ENCODE measurements at regions not wholly inside any gene's neighbourhood (a gene's known extent, or its start where the extent isn't known, plus 50 kb on each side); places are given as distances from the start of the nearest gene placed in this dataset.
"Not testable (repeated sequence)": the region's sequence is repeated elsewhere in the genome, so short reads cannot be mapped to it uniquely, and the experiment has no call there.

- no peaks in the 10 kb centered on the region for H3K4me1 ChIP-seq (replicated peaks)
- no peak for DNase-seq (ENCODE audit: low read depth in 1 of 2, low spot score in 2 of 2)
- no peaks in the 10 kb centered on the region for H3K36me3 ChIP-seq
- no peaks in the 10 kb centered on the region for H3K27me3 ChIP-seq (replicated peaks)
- no peak overlapping the region for H3K4me3 ChIP-seq
- H3K27ac ChIP-seq = no peak overlapping the region
- H3K9me3 ChIP-seq (replicated peaks) = no peaks in the 10 kb centered on the region
Observed at GRCh38 chr12:74241341-74241740, 296.3 kb upstream of the ATXN7L3B start.

DNA sequence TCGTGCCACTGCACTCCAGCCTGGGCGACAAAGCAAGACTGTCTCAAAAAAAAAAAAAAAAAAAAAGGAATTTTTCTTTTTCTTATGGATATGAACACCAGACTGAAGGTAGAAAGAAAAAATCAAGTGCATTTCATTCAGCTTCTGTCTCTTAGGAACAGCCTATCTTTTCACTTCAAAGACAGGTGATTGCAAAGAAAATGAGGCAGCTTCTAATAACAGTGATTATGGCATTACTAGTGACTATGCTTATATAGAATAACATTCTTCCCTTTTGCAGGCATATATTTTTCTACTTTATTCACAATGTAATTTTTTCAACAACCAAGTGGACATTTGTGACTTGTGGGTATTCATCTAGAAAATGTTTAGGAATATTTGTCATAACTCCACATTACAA, 295.5 kb upstream of the ATXN7L3B start:
- Histone ChIP-seq H3K27ac (no peak overlapping the region), H3K27me3 (replicated peaks) (no peaks in the 10 kb centered on the region), H3K4me3 (no peak overlapping the region)

DNA sequence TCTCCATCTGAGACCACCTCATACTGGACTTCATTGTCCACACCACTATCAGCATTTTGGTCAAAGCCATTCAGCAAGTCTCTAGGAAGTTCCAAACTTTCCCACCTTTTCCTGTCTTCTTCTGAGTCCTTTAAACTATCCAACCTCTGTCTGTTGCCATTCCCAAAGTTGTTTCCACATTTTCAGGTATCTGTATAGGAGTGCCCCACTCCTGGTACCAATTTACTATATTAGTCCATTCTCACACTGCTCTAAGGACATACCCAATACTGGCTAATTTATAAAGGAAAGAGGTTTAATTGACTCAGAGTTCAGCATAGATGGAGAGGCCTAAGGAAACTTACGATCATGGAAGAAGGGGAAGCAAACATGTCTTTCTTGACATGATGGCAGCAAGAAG, 292.2 kb upstream of the ATXN7L3B start:
- H3K4me3 ChIP-seq = no peak overlapping the region
- H3K4me1 ChIP-seq (replicated peaks) = no peaks in the 10 kb centered on the region
- H3K9me3 ChIP-seq (replicated peaks) = no peaks in the 10 kb centered on the region
- no peaks in the 10 kb centered on the region for H3K36me3 ChIP-seq
- DNase-seq (ENCODE audit: low read depth in 1 of 2, low spot score in 2 of 2) = no peak
- H3K27me3 ChIP-seq (replicated peaks) = no peaks in the 10 kb centered on the region
- no peak overlapping the region for H3K27ac ChIP-seq

More for the DNA sequence above, 295.5 kb upstream of the ATXN7L3B start:
- H3K9me3 ChIP-seq (replicated peaks) = no peaks in the 10 kb centered on the region
- no peak for DNase-seq (ENCODE audit: low read depth in 1 of 2, low spot score in 2 of 2)
- no peaks in the 10 kb centered on the region for H3K4me1 ChIP-seq (replicated peaks)
- H3K36me3 ChIP-seq = no peaks in the 10 kb centered on the region

DNA sequence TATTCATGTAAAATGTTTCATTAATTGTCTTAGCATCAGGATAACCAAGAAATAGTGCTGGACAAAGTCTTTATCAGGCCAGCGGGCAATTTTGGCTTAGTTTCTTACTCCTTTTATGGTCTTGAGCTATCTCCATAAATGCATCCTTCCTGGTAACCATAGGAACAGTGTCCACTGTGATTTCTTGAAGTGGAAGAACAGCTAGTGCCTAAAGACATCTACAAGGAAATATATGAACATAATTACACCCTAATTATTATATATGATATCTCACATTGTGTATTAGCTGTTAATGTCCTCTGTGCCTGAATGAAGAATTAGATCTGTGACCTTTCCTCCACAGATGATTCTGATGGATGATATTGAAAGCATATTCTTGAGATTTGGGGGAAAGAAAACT, 286.7 kb upstream of the ATXN7L3B start:
- no peak overlapping the region for H3K27ac ChIP-seq
- H3K9me3 ChIP-seq (replicated peaks) = no peaks in the 10 kb centered on the region
- no peaks in the 10 kb centered on the region for H3K36me3 ChIP-seq
- H3K4me1 ChIP-seq (replicated peaks) = no peaks in the 10 kb centered on the region
- no peak overlapping the region for H3K4me3 ChIP-seq
- no peaks in the 10 kb centered on the region for H3K27me3 ChIP-seq (replicated peaks)
- DNase-seq (ENCODE audit: low read depth in 1 of 2, low spot score in 2 of 2) = no peak

- H3K4me3 ChIP-seq; H3K36me3 ChIP-seq; H3K4me1 ChIP-seq (replicated peaks); DNase-seq (ENCODE audit: low read depth in 1 of 2, low spot score in 2 of 2); H3K27me3 ChIP-seq (replicated peaks); H3K27ac ChIP-seq; H3K9me3 ChIP-seq (replicated peaks): not testable (repeated sequence)
Observed at GRCh38 chr12:74253826-74254225, 283.8 kb upstream of the ATXN7L3B start.

- DNase-seq (ENCODE audit: low read depth in 1 of 2, low spot score in 2 of 2) = no peak
- Histone ChIP-seq H3K27ac (no peak overlapping the region), H3K36me3 (no peaks in the 10 kb centered on the region), H3K27me3 (replicated peaks) (no peaks in the 10 kb centered on the region; the same call in 1 of the 2 replicates), H3K4me3 (no peak overlapping the region), H3K9me3 (replicated peaks) (no peaks in the 10 kb centered on the region), H3K4me1 (replicated peaks) (no peaks in the 10 kb centered on the region)
Observed at GRCh38 chr12:74254784-74255183, 282.9 kb upstream of the ATXN7L3B start.

DNA sequence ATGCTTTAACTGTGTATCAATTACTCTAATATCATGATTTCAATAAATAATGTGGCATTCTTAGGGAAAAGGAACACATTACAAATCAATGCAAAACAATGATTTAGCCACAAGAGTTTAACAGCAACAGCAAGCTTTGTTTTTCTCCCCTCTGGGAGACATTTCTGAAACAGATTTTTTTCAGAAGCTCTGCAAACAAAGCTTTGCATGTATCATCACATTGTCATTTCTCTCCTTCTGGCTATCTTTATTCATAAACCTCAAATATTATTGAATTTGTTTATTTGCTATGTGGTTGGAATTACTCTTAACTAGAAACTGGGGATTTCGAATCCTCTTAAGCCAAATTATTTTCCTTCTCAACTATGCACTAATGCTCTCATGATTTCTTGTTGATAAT, 278.4 kb upstream of the ATXN7L3B start:
- no peak for DNase-seq (ENCODE audit: low read depth in 1 of 2, low spot score in 2 of 2)
- no peak overlapping the region for H3K4me3 ChIP-seq
- H3K27ac ChIP-seq = no peak overlapping the region
- no peaks in the 10 kb centered on the region; the same call in 1 of the 2 replicates for H3K27me3 ChIP-seq (replicated peaks)
- H3K4me1 ChIP-seq (replicated peaks) = no peaks in the 10 kb centered on the region
- H3K36me3 ChIP-seq = no peaks in the 10 kb centered on the region
- H3K9me3 ChIP-seq (replicated peaks) = no peaks in the 10 kb centered on the region

- Histone ChIP-seq H3K27me3 (replicated peaks) (no peaks in the 10 kb centered on the region; the same call in 1 of the 2 replicates), H3K27ac (no peak overlapping the region), H3K4me1 (replicated peaks) (no peaks in the 10 kb centered on the region), H3K4me3 (no peak overlapping the region), H3K9me3 (replicated peaks) (no peaks in the 10 kb centered on the region), H3K36me3 (no peaks in the 10 kb centered on the region)
- no peak for DNase-seq (ENCODE audit: low read depth in 1 of 2, low spot score in 2 of 2)
Observed at GRCh38 chr12:74264692-74265091, 272.9 kb upstream of the ATXN7L3B start.

DNA sequence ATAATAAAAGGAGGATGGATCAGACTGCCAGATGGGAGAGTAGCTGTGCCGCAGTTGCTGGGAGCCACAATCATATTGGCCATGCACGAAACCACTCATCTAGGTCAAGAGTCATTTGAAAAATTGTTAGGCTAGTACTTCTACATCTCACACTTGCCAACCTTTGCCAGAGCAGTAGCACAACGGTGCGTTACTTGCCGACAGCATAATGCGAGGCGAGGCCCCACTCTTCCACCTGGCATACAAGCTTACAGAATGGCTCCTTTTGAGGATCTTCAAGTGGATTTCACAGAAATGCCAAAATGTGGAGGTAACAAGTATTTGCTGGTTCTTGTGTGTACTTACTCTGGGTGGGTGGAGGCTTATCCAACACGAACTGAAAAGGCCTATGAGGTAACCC, 268.3 kb upstream of the ATXN7L3B start:
- not testable (repeated sequence) for H3K27ac ChIP-seq; DNase-seq (ENCODE audit: low read depth in 1 of 2, low spot score in 2 of 2); H3K27me3 ChIP-seq (replicated peaks); H3K4me3 ChIP-seq; H3K36me3 ChIP-seq; H3K9me3 ChIP-seq (replicated peaks); H3K4me1 ChIP-seq (replicated peaks)

GRCh38 chr12:74280156-74280655, 257.4 kb upstream of the ATXN7L3B start:
- no peaks in the 10 kb centered on the region for H3K9me3 ChIP-seq (replicated peaks)
- H3K27me3 ChIP-seq (replicated peaks) = no peaks in the 10 kb centered on the region; the same call in 1 of the 2 replicates
- no peaks in the 10 kb centered on the region for H3K4me1 ChIP-seq (replicated peaks)
- H3K27ac ChIP-seq = no peak overlapping the region
- DNase-seq (ENCODE audit: low read depth in 1 of 2, low spot score in 2 of 2) = no peak
- no peak overlapping the region for H3K4me3 ChIP-seq
- no peaks in the 10 kb centered on the region for H3K36me3 ChIP-seq

DNA sequence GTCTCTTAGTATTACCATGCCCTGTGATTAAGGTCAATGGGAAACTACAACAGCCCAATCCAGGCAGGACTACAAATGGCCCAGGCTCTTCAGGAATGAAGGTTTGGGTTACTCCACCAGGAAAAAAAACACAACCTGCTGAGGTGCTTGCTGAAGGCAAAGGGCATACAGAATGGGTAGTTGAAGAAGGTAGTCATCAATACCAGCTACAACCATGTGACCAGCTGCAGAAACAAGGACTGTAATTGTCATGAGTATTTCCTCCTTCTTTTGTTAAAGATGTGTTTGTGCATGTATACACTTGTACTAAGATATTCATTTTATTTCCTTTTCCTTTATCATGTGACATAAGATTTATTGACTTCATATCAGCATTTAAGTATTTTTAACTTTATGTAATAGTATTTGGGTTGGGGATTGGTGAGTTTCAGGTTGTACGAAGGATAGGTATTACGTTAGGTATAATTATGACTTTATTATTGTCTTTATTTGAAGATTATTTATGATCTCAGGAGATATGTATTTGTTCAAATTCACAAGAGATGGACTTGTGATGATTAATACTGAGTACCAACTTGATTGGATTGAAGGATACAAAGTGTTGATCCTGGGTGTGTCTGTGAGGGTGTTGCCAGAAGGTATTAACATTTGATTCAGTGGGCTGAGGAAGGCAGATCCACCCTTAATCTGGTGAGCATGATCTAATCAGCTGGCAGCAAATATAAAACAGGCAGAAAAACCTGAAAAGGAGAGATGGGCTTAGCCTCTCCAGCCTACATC, 256.0 kb upstream of the ATXN7L3B start:
- H3K36me3 ChIP-seq = not testable (repeated sequence)

DNA sequence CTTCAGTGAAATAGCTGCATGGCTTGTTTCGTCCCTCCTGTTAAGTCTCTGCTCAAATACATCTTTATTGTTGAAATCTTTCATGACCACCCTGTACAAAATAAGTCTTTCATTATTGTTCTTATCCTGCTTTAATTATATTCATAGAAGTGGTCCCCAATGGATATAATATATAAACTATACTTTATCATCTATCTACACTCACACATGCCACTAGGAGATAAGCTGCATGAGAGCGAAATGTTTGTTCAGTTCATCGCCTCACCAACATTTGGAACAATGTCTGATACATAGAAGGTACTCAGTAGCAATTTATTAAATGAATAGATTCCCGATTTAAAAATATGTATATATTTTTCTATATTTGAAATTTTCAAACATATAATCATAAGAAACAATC, 254.0 kb upstream of the ATXN7L3B start:
- DNase-seq (ENCODE audit: low read depth in 1 of 2, low spot score in 2 of 2) = no peak

More for the DNA sequence above, 256.0 kb upstream of the ATXN7L3B start:
- not testable (repeated sequence) for H3K4me1 ChIP-seq (replicated peaks); H3K4me3 ChIP-seq; DNase-seq (ENCODE audit: low read depth in 1 of 2, low spot score in 2 of 2); H3K27me3 ChIP-seq (replicated peaks); H3K27ac ChIP-seq; H3K9me3 ChIP-seq (replicated peaks)

GRCh38 chr12:74285773-74286172, 251.9 kb upstream of the ATXN7L3B start:
- no peak for DNase-seq (ENCODE audit: low read depth in 1 of 2, low spot score in 2 of 2)

More for the DNA sequence above, 254.0 kb upstream of the ATXN7L3B start:
- H3K4me3 ChIP-seq = no peak overlapping the region
- H3K9me3 ChIP-seq (replicated peaks) = no peaks in the 10 kb centered on the region
- no peaks in the 10 kb centered on the region for H3K36me3 ChIP-seq
- no peak overlapping the region for H3K27ac ChIP-seq
- no peaks in the 10 kb centered on the region for H3K4me1 ChIP-seq (replicated peaks)
- H3K27me3 ChIP-seq (replicated peaks) = no peaks in the 10 kb centered on the region; the same call in 1 of the 2 replicates

GRCh38 chr12:74286254-74286653, 251.4 kb upstream of the ATXN7L3B start:
- no peak for DNase-seq (ENCODE audit: low read depth in 1 of 2, low spot score in 2 of 2)
- no peaks in the 10 kb centered on the region for H3K4me1 ChIP-seq (replicated peaks)
- H3K4me3 ChIP-seq = no peak overlapping the region
- no peaks in the 10 kb centered on the region for H3K36me3 ChIP-seq
- no peaks in the 10 kb centered on the region; the same call in none of the 2 replicates for H3K27me3 ChIP-seq (replicated peaks)
- no peak overlapping the region for H3K27ac ChIP-seq
- no peaks in the 10 kb centered on the region for H3K9me3 ChIP-seq (replicated peaks)

More at GRCh38 chr12:74285773-74286172, 251.9 kb upstream of the ATXN7L3B start:
- H3K9me3 ChIP-seq (replicated peaks) = no peaks in the 10 kb centered on the region
- H3K27ac ChIP-seq = no peak overlapping the region
- no peaks in the 10 kb centered on the region for H3K4me1 ChIP-seq (replicated peaks)
- H3K4me3 ChIP-seq = no peak overlapping the region
- no peaks in the 10 kb centered on the region for H3K36me3 ChIP-seq
- H3K27me3 ChIP-seq (replicated peaks) = no peaks in the 10 kb centered on the region; the same call in none of the 2 replicates
